ENCODE measurements at regions not wholly inside any gene's neighbourhood (a gene's known extent, or its start where the extent isn't known, plus 50 kb on each side); places are given as distances from the start of the nearest gene placed in this dataset.

GRCh38 chr11:15650105-15650938 lies 535.6 kb downstream of the INSC start (continued):
- peak; percentile 73 for TF ChIP-seq ZBTB33 (IDR thresholded peaks at IDR 0.05; ENCODE audit: extremely low read depth, insufficient replicate concordance, low read length)

- Histone ChIP-seq H3K79me2 (ENCODE audit: insufficient read depth, low read length) (no peaks in the 10 kb centered on the region), H3K9ac (ENCODE audit: low read length) (no peak overlapping the region), H3K36me3 (ENCODE audit: control insufficient read depth in 1 of 2, insufficient read depth in 2 of 2, low read length in 2 of 2) (no peaks in the 10 kb centered on the region), H3K4me1 (ENCODE audit: control insufficient read depth in 1 of 2, insufficient read depth in 2 of 2, low read length in 2 of 2) (peaks cover 5 to 11% of the 10 kb centered on the region in 2 experiments; a peak in 3 of 4 replicates), H3K9me2 (ENCODE audit: insufficient read depth) (no peaks in the 10 kb centered on the region), H2AFZ (ENCODE audit: low read depth, low read length, poor library complexity, severe bottlenecking) (no peak overlapping the region), H3K27ac (ENCODE audit: low read depth, low read length) (no peak overlapping the region; the same call in 1 of the 2 replicates), H4K20me1 (ENCODE audit: insufficient read depth) (no peaks in the 10 kb centered on the region), H3K4me2 (ENCODE audit: low read length) (no peak overlapping the region), H3K9me3 (ENCODE audit: control insufficient read depth in 1 of 2, insufficient read depth in 1 of 2, low read depth in 1 of 2, low read length in 2 of 2) (no peaks in the 10 kb centered on the region), H3K4me3 (replicated peaks in 1 of 2; ENCODE audit: low read depth in 1 of 2, low read length in 2 of 2) (no peak overlapping the region), H3K27me3 (ENCODE audit: insufficient read depth, low read length) (peaks cover under 1% of the 10 kb centered on the region; the same call in 1 of the 2 replicates)
- CTCF ChIA-PET: no interaction called here
- no TSS peak for BruUV-seq (replicated peaks)
- no peak for ATAC-seq
- intact Hi-C loops (cut with micrococcal nuclease): loop anchor here (2.0 kb wide), 1 partner anchor 962 kb away; no protein-coding TSS in a partner anchor
- POLR2A ChIA-PET: no interaction called here
- TF ChIP-seq TCF7L2 (IDR thresholded peaks at IDR 0.05; ENCODE audit: borderline replicate concordance, extremely low read depth, insufficient read depth, insufficient read length) (no peak), FOSL1 (IDR thresholded peaks at IDR 0.05; ENCODE audit: low read depth) (no peak), ELF1 (IDR thresholded peaks at IDR 0.05; ENCODE audit: borderline replicate concordance, low read depth) (no peak), CTCF (IDR thresholded peaks at IDR 0.05 in 2 of 3, conservative IDR thresholded peaks at IDR 0.05 in 1 of 3; ENCODE audit: borderline replicate concordance in 1 of 3, insufficient read depth in 1 of 3, low read depth in 2 of 3, low read length in 2 of 3) (no peak), SIN3A (IDR thresholded peaks at IDR 0.05; ENCODE audit: low read depth) (no peak), POLR2AphosphoS5 (IDR thresholded peaks at IDR 0.05; ENCODE audit: low read depth, low read length) (no peak), RAD21 (IDR thresholded peaks at IDR 0.05; ENCODE audit: low read depth) (no peak), ZFX (IDR thresholded peaks at IDR 0.05) (no peak), EZH2 (IDR thresholded peaks at IDR 0.05) (no peak), ZBTB33 (IDR thresholded peaks at IDR 0.05; ENCODE audit: extremely low read depth, insufficient replicate concordance, low read length) (no peak)
- RAD21 ChIA-PET (ENCODE audit: low non-redundant PET in 1 of 2, low total read pairs in 2 of 2, uncharacterized antibody in 2 of 2, unreplicated experiment in 2 of 2): no interaction called here
- DNase-seq (ENCODE audit: low read depth, low spot score): no peak
Observed at GRCh38 chr11:15651033-15651432, 536.3 kb downstream of the INSC start.

Measured in HCT116 (cell line).